Fibroblast of peridontal ligament (primary cell): ENCODE measurements at regions not wholly inside any gene's neighbourhood (a gene's known extent, or its start where the extent isn't known, plus 50 kb on each side); places are given as distances from the start of the nearest gene placed in this dataset.

Experiments used
- DNase-seq: peaks from one replicate; pipeline ENCODE4 v3.0.0-alpha.2; 2010; ENCODE audit errors: extremely low read depth

DNA sequence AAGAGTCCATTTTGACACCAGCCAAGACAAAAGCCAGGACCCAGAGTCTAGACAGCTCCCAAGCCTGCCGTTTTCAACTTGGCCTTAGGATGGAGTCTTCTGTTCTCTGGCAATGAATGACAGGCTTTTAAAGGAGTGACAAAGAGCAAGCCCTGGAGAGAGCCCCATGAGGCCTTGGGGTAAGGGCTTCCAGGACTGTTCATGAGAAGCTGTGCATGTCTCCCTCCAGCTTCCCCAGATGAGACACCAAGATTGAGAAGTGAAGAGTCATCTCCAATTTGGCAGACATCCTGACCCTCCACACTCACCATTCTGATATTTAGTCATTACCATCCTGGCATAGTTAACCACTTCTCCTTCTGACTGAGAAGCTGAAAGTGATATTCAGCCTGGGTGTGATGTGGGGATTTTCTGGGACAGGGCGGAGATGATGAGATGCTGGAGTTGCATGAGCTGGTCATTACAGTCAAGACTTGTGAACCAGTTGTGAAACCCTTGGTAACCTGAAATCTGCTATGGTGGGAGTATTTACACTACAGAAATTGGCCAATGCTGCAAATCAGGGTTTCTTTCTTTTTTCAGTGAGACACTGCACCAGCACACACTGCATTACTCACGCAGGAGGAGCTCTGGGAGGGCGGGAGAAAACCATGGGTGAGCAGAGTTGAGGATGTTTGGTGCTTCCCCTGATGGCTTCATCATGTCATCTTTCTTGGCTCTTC, 77.8 kb downstream of the VCPKMT start:
- DNase-seq: peak; percentile 98

DNA sequence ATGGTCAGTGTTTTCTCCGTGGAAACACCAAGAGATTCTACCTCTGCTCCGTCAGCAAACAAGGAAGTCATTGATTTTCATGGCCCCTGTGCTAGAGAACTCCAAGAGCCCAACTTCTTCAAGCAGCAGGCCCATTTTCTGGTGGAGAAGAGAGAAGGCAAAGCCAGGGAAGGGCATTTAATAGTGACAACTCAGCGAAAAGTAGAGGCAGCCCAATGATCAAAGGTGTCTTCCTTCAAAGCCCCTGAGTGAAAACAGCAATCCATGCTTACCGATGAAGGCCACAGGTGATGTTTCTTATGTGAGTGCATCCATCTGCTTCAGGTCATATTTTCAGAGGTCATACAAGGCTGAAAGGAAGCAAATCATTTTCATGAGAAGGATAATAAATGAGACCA, 77.3 kb downstream of the VCPKMT start:
- no peak for DNase-seq

DNA sequence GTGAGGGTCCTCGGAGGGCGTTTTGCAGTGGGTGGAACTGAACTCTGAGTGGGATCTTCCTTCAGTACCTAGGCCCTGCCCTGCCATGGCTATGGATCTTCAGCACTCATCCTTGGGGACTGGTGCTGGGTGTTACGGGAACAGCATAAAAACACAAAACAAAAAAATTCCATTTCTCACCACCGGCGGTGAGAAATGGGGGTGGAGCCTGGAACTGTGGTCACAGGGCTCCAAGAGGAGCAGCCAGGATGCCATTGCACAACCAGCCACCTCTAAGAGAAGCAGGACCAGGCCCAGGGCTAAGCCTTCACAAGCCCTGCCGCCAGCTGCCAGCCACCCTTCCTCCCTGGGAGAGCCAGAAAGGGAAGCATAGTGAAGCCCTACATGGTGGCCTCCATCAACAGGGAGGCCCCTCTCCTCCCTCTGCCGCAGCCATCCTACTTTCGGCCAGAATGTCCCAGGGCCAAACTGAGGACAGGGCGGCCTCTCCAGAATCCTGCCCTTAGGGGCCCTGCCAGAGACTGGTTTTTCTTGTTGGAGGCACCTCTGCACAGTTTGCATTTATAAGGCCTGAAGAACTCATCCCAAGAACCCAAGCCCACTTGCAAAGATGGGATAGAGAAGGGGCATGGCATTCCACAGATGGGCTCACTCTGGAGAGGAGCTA, 76.5 kb downstream of the VCPKMT start:
- no peak for DNase-seq

DNA sequence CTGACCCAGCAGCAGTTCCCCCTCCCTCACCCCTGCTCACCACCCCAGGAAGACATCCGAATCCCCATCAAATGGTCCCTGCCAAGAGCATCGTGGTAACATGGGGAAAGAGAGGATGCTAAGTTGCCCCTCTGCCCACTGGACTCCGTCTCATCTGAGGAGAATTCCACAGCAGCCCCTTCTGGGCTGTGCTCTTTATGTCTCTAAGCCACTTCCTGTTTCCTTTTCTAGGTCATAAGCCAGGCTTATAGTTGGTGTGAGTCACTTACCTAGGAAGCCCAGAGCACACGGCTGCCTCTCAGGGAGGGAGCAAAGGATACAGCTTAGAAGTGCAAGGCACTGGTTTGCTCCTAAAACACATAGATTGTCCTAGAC, 76.0 kb downstream of the VCPKMT start:
- peak; percentile 46 for DNase-seq

DNA sequence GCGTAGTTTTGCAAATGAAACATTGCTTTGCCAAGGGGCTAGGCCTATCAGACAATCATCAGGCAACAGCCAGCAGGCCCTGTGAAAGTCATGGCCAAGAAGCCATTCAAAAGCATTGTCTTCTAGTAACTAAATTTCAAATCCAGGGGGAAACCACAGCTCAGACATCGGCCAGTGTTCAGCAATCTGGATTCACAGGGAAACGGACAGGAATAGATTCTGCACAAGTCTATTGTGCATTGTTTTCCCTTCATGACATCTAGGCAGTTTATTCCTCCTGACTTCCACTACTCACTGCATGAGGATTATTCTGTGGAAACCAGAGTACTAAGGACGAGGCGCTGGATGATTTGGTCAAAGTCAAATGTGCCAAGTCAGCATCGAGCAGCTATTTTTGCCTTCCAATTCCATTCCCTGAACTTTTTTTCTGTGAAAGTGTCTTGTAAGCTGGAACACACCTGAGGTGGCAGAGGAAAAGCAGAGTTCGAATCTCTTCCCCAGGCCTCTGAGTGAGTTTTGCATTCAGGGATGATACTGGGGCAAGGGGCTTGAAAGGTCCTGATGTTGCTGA, 75.4 kb downstream of the VCPKMT start:
- DNase-seq: no peak

DNA sequence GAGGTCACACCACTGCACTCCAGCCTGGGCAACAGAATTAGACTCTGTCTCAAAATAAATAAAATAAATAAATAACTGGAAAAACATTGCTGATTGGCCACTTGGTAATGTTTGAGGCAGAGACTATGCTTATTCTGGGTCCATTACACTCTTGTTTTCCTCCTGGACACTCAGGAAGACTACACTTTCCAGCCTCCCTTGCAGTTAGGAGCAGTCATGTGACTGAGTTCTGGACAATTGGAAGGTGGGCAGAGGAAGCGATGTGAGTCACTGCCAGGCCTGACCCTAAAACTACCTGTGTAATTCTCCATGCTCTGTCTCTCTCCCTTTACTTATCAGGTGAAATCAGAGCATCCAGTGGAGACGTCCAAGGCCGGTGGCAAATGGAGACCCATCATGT, 74.4 kb downstream of the VCPKMT start:
- DNase-seq: no peak

DNA sequence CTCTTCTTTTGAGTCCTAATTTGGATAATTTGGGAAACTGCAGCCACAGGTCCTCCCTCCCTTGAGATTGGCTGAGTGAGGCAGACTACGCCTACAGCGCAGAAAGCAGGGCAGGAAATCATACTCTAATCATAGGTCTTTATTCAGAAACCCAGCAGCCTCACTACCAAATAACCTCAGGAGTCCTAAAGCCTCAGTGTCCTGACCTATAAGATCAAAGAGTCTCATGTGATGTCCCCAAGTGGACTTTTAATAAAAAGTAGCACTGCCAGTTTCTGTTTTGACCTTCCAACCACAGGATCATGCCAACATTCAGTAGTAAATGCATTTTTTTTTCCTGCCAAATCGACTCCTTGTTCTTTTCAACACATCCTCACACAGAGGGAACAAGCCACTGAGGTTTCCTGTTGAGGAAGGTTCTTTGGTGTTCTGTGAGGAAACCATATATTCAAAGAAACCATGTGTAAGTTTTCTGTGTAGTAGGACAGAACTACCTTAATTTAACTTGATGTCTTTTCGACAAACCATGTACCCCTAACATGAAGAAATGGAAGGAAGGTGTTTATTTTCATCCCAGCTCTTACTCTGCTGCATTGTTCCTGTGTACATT, 72.2 kb downstream of the VCPKMT start:
- DNase-seq: no peak

DNA sequence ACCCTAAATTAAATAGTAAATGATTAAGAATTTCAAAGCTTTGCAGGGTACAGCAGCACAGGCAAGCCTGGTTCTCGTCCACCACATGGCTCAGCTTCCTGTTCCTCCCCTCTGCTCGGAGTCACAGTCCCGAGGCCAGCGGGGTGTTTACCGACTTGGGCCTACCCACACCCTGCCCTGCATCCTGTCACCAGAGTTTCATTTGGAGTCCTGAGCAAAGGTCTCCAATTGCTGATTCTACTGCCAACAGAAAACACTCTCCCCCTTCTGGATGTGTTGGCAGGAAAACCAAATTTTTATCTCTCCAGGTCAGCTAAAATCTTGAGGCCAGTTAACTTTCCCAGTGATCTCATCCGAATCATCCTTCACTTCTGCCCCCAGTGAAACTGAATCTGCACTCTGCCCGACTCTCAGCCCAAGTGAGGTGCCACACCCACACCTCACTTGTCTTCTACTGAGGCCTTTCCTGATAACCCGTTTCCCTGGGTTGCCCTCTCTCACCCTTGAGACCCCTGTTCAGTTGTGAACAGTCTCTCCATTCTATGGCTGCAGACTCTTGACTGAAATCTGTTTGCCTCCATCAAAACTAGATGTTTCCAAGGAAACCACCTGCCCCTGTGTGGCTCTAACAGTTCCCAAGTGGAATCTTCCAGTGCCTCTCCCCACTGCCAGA, 71.2 kb downstream of the VCPKMT start:
- peak; percentile 85 for DNase-seq

DNA sequence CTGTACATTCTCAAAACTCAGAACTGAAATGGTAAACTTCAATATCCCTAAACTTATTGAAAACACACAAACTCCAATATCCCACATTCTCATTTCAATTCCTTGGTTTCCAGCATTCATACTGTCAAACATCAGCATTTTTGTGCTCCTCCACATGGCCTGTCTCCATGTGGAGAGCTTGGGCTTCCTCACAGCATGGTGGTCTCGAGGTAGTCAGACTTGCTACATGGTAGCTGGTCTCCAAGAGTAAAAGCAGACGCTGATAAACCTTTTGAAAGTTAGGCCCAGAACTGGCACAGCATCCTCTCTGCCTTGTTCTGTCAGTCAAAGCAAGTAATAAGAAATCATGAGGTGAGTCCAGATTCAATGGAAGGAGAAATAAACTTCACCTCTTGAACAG, 70.5 kb downstream of the VCPKMT start:
- DNase-seq: no peak

DNA sequence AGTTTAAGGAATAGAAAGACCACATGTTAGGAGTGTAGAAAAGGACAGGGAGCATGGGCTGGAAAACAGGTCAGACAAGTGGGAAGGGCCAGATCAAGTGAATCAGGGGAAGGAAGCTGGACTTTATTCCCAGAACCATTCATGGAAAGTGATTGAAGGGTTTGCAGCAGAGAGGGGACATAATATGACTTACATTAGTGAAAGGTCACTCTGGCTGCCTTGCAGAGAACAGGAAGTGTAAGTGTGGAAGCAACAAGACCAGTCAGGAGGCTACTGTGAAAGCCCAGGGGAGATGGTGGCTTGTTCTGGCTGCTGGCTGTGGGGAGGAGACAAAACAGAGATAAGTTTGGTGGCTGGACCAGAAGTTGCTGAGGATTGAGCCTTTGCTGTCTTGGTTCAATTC, 69.1 kb downstream of the VCPKMT start:
- no peak for DNase-seq

DNA sequence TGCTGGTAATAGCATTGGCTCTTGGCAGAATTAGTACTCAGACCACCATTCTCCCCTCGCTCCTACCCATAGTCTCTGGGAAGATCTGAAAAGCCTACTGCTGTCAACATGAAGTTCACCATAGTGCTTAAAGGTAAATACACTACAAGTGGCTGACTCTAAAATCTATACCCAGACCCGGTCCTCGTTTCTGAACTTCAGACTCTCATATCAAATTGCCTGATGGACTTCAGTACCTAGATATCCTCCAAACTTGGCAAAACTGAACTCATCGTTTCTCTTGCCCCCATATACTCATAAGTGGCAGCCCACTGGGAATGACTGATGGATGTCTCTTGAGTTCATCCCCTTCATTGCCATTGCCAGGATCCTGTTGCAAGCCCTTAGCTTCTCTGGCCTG, 67.3 kb downstream of the VCPKMT start:
- DNase-seq: no peak

DNA sequence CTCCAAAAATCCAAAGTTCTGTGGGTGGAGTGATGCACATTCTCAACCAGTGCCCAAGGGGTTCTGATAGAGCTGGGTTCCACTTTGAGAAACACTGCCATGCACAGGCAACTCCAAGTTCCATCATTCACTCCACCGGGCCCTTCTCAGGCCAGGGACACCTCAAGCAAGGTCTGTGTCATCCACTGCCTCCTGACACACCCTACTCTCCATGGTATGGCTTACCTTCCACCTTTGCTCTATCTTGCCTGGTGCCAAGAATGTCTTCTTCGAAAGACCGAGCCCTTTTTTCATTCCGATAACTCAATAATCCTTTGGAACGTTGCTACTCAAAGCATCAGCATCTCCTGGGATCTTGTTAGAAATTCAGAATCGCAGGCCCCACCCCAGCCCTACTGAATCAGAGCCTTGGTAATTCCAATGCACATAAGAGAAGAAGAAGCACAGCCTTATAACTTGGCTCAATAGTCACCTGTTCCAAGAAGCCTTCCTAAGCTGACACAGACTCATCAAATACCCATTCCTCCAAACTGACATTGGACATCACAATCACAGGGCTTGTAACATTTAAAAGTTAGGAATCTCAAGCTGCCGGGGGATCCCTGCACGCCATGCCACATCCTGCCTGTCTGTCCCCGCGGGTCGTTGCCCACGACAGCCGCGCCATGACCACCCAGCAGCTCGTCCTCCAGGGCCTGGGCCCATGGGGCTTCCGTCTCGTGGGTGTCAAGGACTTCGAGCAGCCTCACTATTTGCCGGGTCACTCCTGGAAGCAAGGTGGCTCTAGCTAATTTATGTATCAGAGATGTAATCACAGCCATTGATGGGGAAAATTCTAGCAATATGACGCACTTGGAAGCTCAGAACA, 66.4 kb downstream of the VCPKMT start:
- DNase-seq: no peak

DNA sequence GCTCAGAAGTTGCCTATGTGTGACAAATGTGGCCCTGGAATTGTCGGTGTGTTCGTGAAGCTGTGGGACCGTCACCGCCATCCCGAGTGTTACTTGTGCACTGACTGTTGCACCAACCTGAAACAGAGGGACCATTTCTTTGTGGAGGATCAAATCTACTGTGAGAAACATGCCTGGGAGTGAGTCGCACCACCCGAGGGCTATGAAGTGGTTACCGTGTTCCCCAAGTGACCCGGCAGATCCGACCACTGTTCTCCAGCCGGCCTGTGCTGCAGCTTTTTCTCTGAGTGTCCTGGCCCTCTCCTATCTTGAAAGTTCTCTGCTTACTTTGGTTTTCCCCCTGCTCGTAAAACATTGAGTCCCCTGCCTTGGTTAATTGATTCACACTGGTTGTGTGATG, 65.3 kb downstream of the VCPKMT start:
- DNase-seq: no peak

DNA sequence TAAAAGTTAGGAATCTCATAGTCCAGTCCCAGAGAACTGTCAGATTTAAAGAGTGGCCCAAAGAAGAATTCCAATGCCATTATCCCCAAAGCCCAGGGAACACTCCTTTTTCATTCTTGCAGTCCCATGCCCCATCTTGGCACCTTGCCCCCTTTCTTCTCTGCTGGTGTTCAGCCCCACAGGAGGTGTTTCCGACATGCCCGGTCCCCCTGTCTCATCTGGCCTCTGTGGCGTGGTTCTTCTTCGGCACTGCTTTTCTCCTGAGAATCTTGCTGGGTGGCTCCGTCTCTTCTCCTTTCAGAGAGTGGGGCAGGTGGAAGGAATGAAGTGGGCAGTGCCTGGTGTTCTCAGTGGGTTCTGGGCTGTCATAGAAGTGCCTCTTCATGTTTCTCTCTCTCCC, 64.7 kb downstream of the VCPKMT start:
- no peak for DNase-seq

DNA sequence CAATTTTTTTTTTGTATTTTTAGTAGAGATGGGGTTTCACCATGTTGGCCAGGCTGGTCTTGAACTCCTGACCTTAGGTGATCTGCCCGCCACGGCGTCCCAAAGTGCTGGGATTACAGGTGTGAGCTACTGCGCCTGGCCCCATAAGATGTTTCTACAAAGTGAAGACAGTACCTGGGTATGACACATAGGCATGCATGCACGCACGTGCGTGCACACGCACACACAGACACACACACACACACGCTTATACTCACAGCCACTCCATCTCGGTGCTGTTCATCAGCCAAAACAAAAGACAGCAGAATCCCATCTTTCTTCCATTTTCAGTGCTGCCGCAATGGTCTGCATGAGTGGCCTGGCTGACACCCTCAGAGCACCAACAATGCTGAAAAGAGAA, 63.9 kb downstream of the VCPKMT start:
- DNase-seq: no peak

DNA sequence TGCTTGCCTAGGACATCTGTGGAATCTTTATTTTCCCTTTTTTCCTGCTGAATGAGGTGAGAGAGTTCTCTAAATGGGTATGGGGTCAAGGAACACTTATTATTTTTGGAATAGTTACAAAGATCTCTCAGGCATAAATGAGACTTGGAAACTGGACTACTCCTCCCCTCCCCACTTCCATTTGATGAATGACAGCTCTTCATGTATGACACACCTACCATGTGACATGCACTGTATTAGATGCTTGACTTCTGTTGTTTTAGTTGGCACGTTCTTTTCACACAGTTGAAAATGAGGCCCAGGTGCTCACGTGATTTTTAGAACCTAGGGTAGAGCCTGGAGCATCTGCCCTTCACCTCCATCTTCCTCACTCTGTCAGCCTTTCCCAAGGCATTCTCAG, 62.4 kb downstream of the VCPKMT start:
- DNase-seq: no peak

DNA sequence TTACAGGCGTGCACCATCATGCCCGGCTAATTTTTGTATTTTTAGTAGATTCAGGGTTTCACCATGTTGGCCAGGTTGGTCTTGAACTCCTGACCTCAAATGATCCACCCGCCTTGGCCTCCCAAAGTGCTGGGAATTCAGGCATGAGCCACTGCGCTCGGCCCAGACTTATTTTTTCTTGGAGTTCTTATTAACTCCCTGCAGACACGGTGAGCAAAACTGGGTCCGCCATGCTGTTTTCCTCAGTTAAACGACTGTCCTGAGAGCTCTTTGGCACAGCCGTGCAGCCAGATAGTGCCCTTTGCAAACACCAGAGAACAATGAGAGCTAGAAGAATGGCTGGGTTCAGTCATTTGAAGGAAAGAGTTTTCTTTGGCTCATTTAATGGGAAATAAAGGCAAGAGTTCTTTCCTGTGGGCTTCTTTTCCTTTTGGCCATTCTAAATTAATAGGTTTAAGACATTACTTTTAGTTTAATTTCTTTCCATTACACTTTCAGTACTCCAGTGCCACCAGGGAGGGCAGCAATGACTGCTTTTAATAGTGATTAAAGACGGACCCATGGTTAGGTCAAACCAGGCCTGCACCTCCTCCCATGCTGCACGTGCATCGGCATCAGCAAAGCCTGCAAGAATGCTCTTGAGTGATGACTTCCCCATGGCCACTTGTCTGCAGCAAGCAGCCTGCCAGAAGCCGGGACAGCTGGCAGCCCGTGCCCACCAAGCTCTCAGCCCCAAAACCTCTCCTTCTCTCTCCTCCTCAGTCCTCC, 60.7 kb downstream of the VCPKMT start:
- no peak for DNase-seq

DNA sequence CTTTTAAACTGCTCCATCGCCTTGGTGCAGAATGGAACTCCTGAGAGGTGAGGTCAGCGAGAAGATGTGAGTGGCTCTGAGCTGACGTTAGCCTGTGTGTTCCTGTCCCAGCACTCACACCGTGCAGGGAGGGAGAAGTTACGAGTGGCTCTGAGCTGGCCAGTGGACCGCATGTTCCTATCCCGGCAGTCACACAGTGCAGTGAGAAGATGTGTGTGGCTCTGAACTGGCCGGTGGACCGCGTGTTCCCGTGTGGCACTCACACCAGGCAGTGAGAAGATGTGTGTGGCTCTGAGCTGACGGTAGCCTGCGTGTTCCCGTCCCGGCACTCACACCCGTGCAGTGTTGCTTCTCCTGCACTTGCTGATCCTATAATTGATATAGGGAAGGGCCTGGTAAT, 59.9 kb downstream of the VCPKMT start:
- DNase-seq: no peak

DNA sequence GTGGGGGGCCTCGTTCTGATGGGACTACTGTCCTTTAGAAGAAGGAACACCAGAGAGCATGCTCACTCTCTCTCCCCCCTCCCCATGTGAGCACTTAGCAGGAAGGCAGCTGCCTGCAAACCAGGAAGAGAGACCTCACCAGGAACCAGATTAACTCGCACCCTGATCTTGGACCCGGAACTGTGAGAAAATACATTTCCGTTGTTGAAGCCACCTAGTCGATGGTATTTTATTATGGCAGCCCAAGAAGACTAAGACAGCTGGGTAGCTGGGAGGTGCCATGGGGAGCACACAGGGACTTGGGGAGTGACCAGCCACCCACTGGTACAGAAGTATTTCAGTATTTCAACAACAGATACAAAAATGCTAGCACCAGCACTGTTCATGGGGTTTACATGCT, 59.0 kb downstream of the VCPKMT start:
- no peak for DNase-seq

DNA sequence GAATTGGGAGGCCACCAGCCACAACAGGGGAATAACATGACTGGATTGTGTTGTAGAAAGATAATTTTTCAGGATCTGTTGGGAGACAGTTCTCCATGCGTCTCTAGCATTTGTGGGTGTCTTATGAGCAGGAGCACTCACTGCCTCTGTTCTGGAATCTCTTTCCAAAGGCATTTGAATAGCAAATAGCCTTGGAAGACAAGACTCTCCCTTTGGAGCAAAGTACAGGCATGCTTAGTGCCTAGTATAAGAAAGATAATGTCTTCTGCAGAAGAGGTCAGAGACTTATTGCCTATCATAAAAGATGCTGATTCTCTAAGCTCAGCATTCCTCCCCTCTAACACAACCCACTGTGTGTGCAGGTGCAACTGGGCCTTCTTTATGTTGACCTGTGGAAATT, 58.3 kb downstream of the VCPKMT start:
- DNase-seq: no peak
